ENCODE measurements at regions not wholly inside any gene's neighbourhood (a gene's known extent, or its start where the extent isn't known, plus 50 kb on each side); places are given as distances from the start of the nearest gene placed in this dataset.

DNA sequence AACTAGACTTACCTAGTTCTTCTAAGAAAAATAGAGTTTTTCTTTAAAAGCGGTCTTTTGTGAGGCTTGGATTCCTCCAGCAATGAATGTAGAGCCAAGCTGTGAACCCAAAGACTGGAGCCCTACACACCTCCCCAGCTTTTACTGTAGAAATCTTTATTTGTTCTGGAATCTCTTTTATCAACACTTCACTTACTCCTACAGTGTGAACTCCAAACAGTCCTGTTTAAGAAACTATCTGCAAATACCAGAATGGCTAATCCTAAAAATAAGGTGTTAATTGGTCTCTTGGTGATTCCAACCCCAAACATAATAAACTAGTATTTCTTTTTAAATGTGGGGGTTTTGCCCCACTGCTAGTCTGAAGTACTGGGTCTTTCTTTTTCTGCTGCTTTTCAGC, 103.9 kb downstream of the ENC1 start:
- Histone ChIP-seq H3K4me3 (ENCODE audit: low read depth, low read length) (no peak overlapping the region), H3K4me2 (ENCODE audit: low read length) (no peak overlapping the region), H3K9me3 (ENCODE audit: control insufficient read depth, low read length) (no peaks in the 10 kb centered on the region), H3K27ac (no peak overlapping the region), H3K4me1 (peaks cover 11% of the 10 kb centered on the region), H2AFZ (no peak overlapping the region), H3K36me3 (ENCODE audit: control insufficient read depth, insufficient read depth, low read length) (no peaks in the 10 kb centered on the region), H3K79me2 (no peaks in the 10 kb centered on the region), H3K27me3 (ENCODE audit: control insufficient read depth, insufficient read depth, low read length) (no peaks in the 10 kb centered on the region), H3K9ac (no peak overlapping the region)
- TF ChIP-seq, protein P1, sequence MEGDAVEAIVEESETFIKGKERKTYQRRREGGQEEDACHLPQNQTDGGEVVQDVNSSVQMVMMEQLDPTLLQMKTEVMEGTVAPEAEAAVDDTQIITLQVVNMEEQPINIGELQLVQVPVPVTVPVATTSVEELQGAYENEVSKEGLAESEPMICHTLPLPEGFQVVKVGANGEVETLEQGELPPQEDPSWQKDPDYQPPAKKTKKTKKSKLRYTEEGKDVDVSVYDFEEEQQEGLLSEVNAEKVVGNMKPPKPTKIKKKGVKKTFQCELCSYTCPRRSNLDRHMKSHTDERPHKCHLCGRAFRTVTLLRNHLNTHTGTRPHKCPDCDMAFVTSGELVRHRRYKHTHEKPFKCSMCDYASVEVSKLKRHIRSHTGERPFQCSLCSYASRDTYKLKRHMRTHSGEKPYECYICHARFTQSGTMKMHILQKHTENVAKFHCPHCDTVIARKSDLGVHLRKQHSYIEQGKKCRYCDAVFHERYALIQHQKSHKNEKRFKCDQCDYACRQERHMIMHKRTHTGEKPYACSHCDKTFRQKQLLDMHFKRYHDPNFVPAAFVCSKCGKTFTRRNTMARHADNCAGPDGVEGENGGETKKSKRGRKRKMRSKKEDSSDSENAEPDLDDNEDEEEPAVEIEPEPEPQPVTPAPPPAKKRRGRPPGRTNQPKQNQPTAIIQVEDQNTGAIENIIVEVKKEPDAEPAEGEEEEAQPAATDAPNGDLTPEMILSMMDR (IDR thresholded peaks at IDR 0.05): no peak

- H2AFZ ChIP-seq: no peak overlapping the region
- no peak overlapping the region for H3K4me2 ChIP-seq (ENCODE audit: low read length)
- H3K4me1 ChIP-seq: peaks cover 5% of the 10 kb centered on the region
- no peak overlapping the region for H3K9ac ChIP-seq
- no peak overlapping the region for H3K27ac ChIP-seq
- no peak overlapping the region for H3K4me3 ChIP-seq (ENCODE audit: low read depth, low read length)
- H3K27me3 ChIP-seq (ENCODE audit: control insufficient read depth, insufficient read depth, low read length): no peaks in the 10 kb centered on the region
- TF ChIP-seq, protein P1 (IDR thresholded peaks at IDR 0.05): no peak
- H3K36me3 ChIP-seq (ENCODE audit: control insufficient read depth, insufficient read depth, low read length): no peaks in the 10 kb centered on the region
- H3K9me3 ChIP-seq (ENCODE audit: control insufficient read depth, low read length): no peaks in the 10 kb centered on the region
- H3K79me2 ChIP-seq: no peaks in the 10 kb centered on the region
These were observed 104.6 kb downstream of the ENC1 start for GRCh38 chr5:74535926-74536325.

DNA sequence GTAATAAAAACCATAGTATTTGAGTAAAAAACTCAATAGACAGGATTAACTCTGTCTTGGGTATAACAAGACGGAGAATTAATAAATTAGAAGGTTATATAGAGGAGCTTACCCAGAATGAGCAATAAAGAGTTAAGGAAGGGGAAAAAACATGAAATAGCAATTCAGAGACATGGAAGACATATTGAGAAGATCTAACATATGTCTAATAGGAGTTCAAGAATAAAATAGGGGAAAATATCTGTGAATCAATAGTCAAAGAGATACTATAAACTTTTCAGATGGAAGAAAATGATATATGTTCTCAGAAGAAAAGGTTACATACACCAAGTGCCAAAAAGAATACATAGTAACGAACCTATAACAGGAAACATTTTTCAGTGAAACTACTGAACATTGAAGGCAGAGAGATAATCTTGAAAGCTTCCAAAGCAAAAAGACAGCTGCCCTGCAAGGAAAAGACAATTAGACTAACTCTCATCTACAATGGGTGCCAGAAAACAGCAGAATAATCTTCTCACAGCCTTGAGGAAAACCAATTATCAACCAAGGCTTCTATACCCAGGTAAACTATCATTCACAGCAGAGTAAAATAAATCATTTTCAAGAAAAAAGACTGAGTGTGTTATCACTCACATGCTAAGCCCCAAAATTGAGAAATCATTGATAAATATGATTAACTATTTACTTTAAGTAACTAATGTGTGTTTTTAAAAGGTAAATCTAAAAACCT, 106.0 kb downstream of the ENC1 start:
- H3K36me3 ChIP-seq (ENCODE audit: control insufficient read depth, insufficient read depth, low read length): no peaks in the 10 kb centered on the region
- no peak overlapping the region for H3K4me3 ChIP-seq (ENCODE audit: low read depth, low read length)
- no peaks in the 10 kb centered on the region for H3K9me3 ChIP-seq (ENCODE audit: control insufficient read depth, low read length)
- peaks cover 4% of the 10 kb centered on the region for H3K4me1 ChIP-seq
- H3K9ac ChIP-seq: no peak overlapping the region
- H2AFZ ChIP-seq: no peak overlapping the region
- H3K27ac ChIP-seq: no peak overlapping the region
- TF ChIP-seq, protein P1 (IDR thresholded peaks at IDR 0.05): no peak
- H3K4me2 ChIP-seq (ENCODE audit: low read length): no peak overlapping the region
- no peaks in the 10 kb centered on the region for H3K79me2 ChIP-seq
- H3K27me3 ChIP-seq (ENCODE audit: control insufficient read depth, insufficient read depth, low read length): no peaks in the 10 kb centered on the region

DNA sequence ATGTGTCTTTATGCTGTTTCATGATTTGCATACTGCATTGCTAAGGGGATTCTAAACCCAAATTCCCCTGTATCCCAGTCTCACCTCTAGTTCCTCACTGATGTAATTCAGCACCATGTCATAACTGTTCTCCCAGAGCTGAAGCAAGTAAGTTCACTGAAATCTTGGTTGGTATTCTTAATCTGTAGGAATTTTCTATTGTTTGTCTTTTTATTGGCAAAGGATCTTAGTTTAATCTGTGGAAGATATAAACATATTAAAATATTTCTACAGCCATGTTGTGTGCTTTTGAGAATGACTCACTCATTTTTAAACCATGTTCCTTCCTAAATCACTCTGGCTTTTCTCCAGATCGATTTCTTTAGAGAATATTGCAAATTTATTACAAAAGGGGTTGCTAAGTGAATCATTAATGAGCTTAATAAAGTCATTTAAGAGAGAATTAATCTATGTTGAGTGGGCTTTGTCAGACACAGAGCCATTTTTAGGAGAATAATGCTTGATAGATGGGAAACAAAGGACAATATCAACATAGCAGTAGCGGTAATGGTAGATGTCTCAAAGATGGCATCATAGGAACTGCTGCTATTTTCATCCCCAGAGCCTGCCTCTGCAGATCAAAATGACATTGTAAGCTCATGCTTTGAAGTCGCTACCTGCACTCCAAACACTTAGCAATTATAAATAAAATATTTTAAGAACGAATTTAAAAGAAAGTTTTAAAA, 110.0 kb downstream of the ENC1 start:
- Histone ChIP-seq H3K4me1 (no peaks in the 10 kb centered on the region), H3K27me3 (ENCODE audit: control insufficient read depth, insufficient read depth, low read length) (no peaks in the 10 kb centered on the region), H3K36me3 (ENCODE audit: control insufficient read depth, insufficient read depth, low read length) (no peaks in the 10 kb centered on the region), H3K9ac (no peak overlapping the region), H3K79me2 (no peaks in the 10 kb centered on the region), H3K4me3 (ENCODE audit: low read depth, low read length) (no peak overlapping the region), H2AFZ (no peak overlapping the region), H3K9me3 (ENCODE audit: control insufficient read depth, low read length) (no peaks in the 10 kb centered on the region), H3K27ac (no peak overlapping the region), H3K4me2 (ENCODE audit: low read length) (no peak overlapping the region)
- TF ChIP-seq, protein P1 (IDR thresholded peaks at IDR 0.05): no peak

Measured in parathyroid adenoma (tissue), 2 donors.